H1 (cell line): ENCODE measurements at regions not wholly inside any gene's neighbourhood (a gene's known extent, or its start where the extent isn't known, plus 50 kb on each side); places are given as distances from the start of the nearest gene placed in this dataset.

Experiments
- CTCF ChIA-PET: fragments of 300-600 bp; sonication (Branson Sonifier 250); formaldehyde crosslinking; loops from one replicate; lab custom pipeline; 2021; ENCODE audit not compliant: partially characterized antibody; lab: Charles Lee
- POLR2A ChIA-PET: fragments of 300-600 bp; sonication (Branson Sonifier 250); formaldehyde crosslinking; loops from one replicate; lab custom pipeline; 2021; ENCODE audit warnings: inconsistent platforms; ENCODE audit not compliant: partially characterized antibody; lab: Charles Lee
- DNase-seq, 2 experiments: peaks; one replicate each; pipeline versions ENCODE4 v3.0.0 to v3.0.0-alpha.2; 2010 to 2022; ENCODE audit warnings: low spot score in 2 of 2, low read depth in 1 of 2, mixed read lengths in 1 of 2
- FAIRE-seq: peaks from 2 replicates; lab custom pipeline; 2011; peaks lifted over from hg19 to GRCh38; lab: Jason Lieb, UNC
- H2AFZ ChIP-seq: 2 replicates; pipeline ENCODE4 v1.8.1; 2012; ENCODE audit warnings: low read length, inconsistent platforms
- H2AK5ac ChIP-seq: 2 replicates; pipeline ENCODE4 v1.6.1; 2013; ENCODE audit warnings: low read depth, low read length
- H2BK120ac ChIP-seq: replicated peaks from 2 replicates; pipeline ENCODE3; 2013; ENCODE audit warnings: low read depth, low read length, inconsistent platforms
- H2BK12ac ChIP-seq: 2 replicates; pipeline ENCODE4 v1.6.1; 2013; ENCODE audit warnings: low read depth, low read length
- H2BK15ac ChIP-seq: 2 replicates; pipeline ENCODE4 v1.6.1; 2013; ENCODE audit warnings: low read length
- H2BK20ac ChIP-seq: 2 replicates; pipeline ENCODE4 v1.6.1; 2013; ENCODE audit warnings: low read length
- H2BK5ac ChIP-seq: 2 replicates; pipeline ENCODE4 v1.6.1; 2013; ENCODE audit warnings: low read depth, low read length
- H3K14ac ChIP-seq: 2 replicates; pipeline ENCODE4 v1.6.1; 2013; ENCODE audit warnings: inconsistent platforms; ENCODE audit not compliant: insufficient read length
- H3K18ac ChIP-seq: 2 replicates; pipeline ENCODE4 v1.6.1; 2013; ENCODE audit warnings: low read length; ENCODE audit errors: extremely low read depth
- H3K23ac ChIP-seq: 2 replicates; pipeline ENCODE4 v1.6.1; 2013; ENCODE audit warnings: inconsistent platforms; ENCODE audit not compliant: insufficient read length
- H3K23me2 ChIP-seq: 2 replicates; pipeline ENCODE4 v1.6.1; 2013; ENCODE audit warnings: low read depth, low read length
- H3K27ac ChIP-seq: 2 replicates; pipeline ENCODE4 v1.6.1; 2011; ENCODE audit warnings: low read depth, low read length, inconsistent platforms
- H3K27me3 ChIP-seq, 4 experiments: replicated peaks in 1 of 4; 1 replicate in 1 of 4; 2 replicates in 3 of 4; pipeline versions ENCODE4 v1.6.1 to v1.8.1; 2011 to 2013; ENCODE audit warnings: low read length in 3 of 4, mild to moderate bottlenecking in 3 of 4, inconsistent platforms in 2 of 4, mixed read lengths in 2 of 4, moderate library complexity in 1 of 4; ENCODE audit not compliant: control insufficient read depth in 3 of 4, insufficient read depth in 3 of 4; ENCODE audit errors: extremely low read depth in 1 of 4
- H3K36me3 ChIP-seq, 4 experiments: 2 replicates each; pipeline versions ENCODE4 v1.6.1 to v1.8.1; 2011 to 2013; ENCODE audit warnings: mild to moderate bottlenecking in 4 of 4, low read length in 3 of 4, moderate library complexity in 2 of 4, control low read depth in 1 of 4, inconsistent platforms in 1 of 4; ENCODE audit not compliant: insufficient read depth in 4 of 4, control insufficient read depth in 2 of 4
- H3K4ac ChIP-seq: replicated peaks from 2 replicates; pipeline ENCODE3; 2013; ENCODE audit warnings: low read length, low read depth, mixed read lengths, inconsistent platforms; ENCODE audit not compliant: insufficient read length
- H3K4me1 ChIP-seq, 4 experiments: replicated peaks in 1 of 4; 1 replicate in 1 of 4; 2 replicates in 3 of 4; pipeline versions ENCODE4 v1.6.1 to v1.8.1; 2011 to 2013; ENCODE audit warnings: low read length in 3 of 4, inconsistent platforms in 2 of 4, mixed read lengths in 1 of 4; ENCODE audit not compliant: insufficient read depth in 4 of 4, control insufficient read depth in 3 of 4
- H3K4me2 ChIP-seq, 2 experiments: 2 replicates each; pipeline versions ENCODE4 v1.6.1 to v1.8.1; 2011 to 2013; ENCODE audit warnings: low read depth in 2 of 2, low read length in 2 of 2, control low read depth in 1 of 2, inconsistent platforms in 1 of 2, mild to moderate bottlenecking in 1 of 2; ENCODE audit not compliant: insufficient read depth in 1 of 2
- H3K4me3 ChIP-seq, 4 experiments: fragments of 200-600, 300-600 bp in 1 of 4; sonication (generic), shearing (Covaris generic), sonication (Bioruptor Twin) in 1 of 4; 2 replicates each; pipeline versions ENCODE4 v1.5.1 to v1.8.1; 2011 to 2016; ENCODE audit warnings: low read length in 4 of 4, low read depth in 3 of 4, control low read depth in 2 of 4, inconsistent platforms in 2 of 4, mild to moderate bottlenecking in 2 of 4, mixed read lengths in 1 of 4, moderate library complexity in 1 of 4; ENCODE audit not compliant: insufficient read depth in 2 of 4; ENCODE audit errors: extremely low read depth in 1 of 4
- H3K56ac ChIP-seq: replicated peaks from 2 replicates; pipeline ENCODE3; 2013; ENCODE audit warnings: low read depth, mild to moderate bottlenecking, mixed read lengths, low read length, inconsistent platforms; ENCODE audit not compliant: insufficient read length
- H3K79me1 ChIP-seq: 2 replicates; pipeline ENCODE4 v1.6.1; 2013; ENCODE audit warnings: low read depth, low read length, control low read depth
- H3K79me2 ChIP-seq, 2 experiments: 2 replicates each; pipeline versions ENCODE4 v1.6.1 to v1.8.1; 2012 to 2013; ENCODE audit warnings: low read length in 2 of 2, mild to moderate bottlenecking in 2 of 2, inconsistent platforms in 1 of 2; ENCODE audit not compliant: insufficient read depth in 2 of 2, control insufficient read depth in 1 of 2
- H3K9ac ChIP-seq, 4 experiments: replicated peaks in 1 of 4; 1 replicate in 1 of 4; 2 replicates in 3 of 4; pipeline versions ENCODE4 v1.6.1 to v1.8.1; 2011 to 2013; ENCODE audit warnings: low read depth in 3 of 4, low read length in 3 of 4, control low read depth in 2 of 4, mild to moderate bottlenecking in 2 of 4, moderate library complexity in 2 of 4, inconsistent platforms in 1 of 4; ENCODE audit errors: extremely low read depth in 1 of 4
- H3K9me3 ChIP-seq, 2 experiments: 2 replicates each; pipeline versions ENCODE4 v1.6.1 to v1.8.1; 2012 to 2013; ENCODE audit warnings: mild to moderate bottlenecking in 2 of 2, moderate library complexity in 2 of 2, control low read depth in 1 of 2, inconsistent platforms in 1 of 2, low read depth in 1 of 2, low read length in 1 of 2, mixed read lengths in 1 of 2; ENCODE audit not compliant: insufficient read depth in 2 of 2
- H4K20me1 ChIP-seq, 2 experiments: replicated peaks in 1 of 2; 2 replicates each; pipeline versions ENCODE3 to v1.8.1; 2011 to 2013; ENCODE audit warnings: inconsistent platforms in 2 of 2, low read length in 2 of 2, mild to moderate bottlenecking in 1 of 2; ENCODE audit not compliant: insufficient read depth in 2 of 2, control insufficient read depth in 1 of 2
- H4K5ac ChIP-seq: 2 replicates; pipeline ENCODE4 v1.6.1; 2013; ENCODE audit warnings: low read length, low read depth, mixed read lengths, inconsistent platforms; ENCODE audit not compliant: insufficient read length
- H4K8ac ChIP-seq: 2 replicates; pipeline ENCODE4 v1.8.0; 2013; ENCODE audit warnings: mild to moderate bottlenecking, moderate library complexity, low read length, inconsistent platforms; ENCODE audit not compliant: insufficient read depth; ENCODE audit errors: extremely low read depth
- H4K91ac ChIP-seq: replicated peaks from 2 replicates; pipeline ENCODE3; 2013; ENCODE audit warnings: low read length, mixed read lengths, inconsistent platforms; ENCODE audit not compliant: insufficient read length
- BCL11A ChIP-seq, 2 experiments: IDR thresholded peaks; one replicate each; pipeline ENCODE4 v1.6.1; 2011; ENCODE audit warnings: low read depth in 2 of 2, low read length in 2 of 2, mild to moderate bottlenecking in 2 of 2
- GABPA ChIP-seq: IDR thresholded peaks from 2 replicates; pipeline ENCODE4 v1.6.1; 2011; ENCODE audit warnings: mild to moderate bottlenecking, low read length, moderate library complexity, borderline replicate concordance; ENCODE audit not compliant: insufficient read depth
- SAP30 ChIP-seq: fragments of 300-600 bp; sonication (generic); IDR thresholded peaks from 2 replicates; pipeline ENCODE4 v1.7.1; 2012; ENCODE audit warnings: low read length, moderate library complexity, mild to moderate bottlenecking, inconsistent platforms; ENCODE audit not compliant: insufficient read depth, insufficient replicate concordance
- SIN3A ChIP-seq, 2 experiments: IDR thresholded peaks in 1 of 2; conservative IDR thresholded peaks in 1 of 2; 2 replicates each; pipeline ENCODE4 v1.6.1; 2011 to 2012; ENCODE audit warnings: low read length in 2 of 2, improper control_type of control experiment in 1 of 2, low read depth in 1 of 2, mild to moderate bottlenecking in 1 of 2
- SIX5 ChIP-seq: IDR thresholded peaks from 2 replicates; pipeline ENCODE4 v1.6.1; 2011; ENCODE audit warnings: mild to moderate bottlenecking, low read depth, low read length
- SP1 ChIP-seq: IDR thresholded peaks from 2 replicates; pipeline ENCODE4 v1.6.1; 2011; ENCODE audit warnings: low read depth, low read length
- WGBS, 2 experiments: shearing (Covaris generic) in 1 of 2; methylation state at CpG; one replicate each; pipeline versions ENCODE4 v1.1.6 to v1.1.7; 2013 to 2015; ENCODE audit warnings: low lambda C conversion rate in 2 of 2, mixed read lengths in 2 of 2, inconsistent platforms in 1 of 2, low coverage in 1 of 2, missing lambda C conversion rate in 1 of 2; ENCODE audit not compliant: insufficient replicate concordance in 2 of 2, insufficient coverage in 1 of 2, insufficient read length in 1 of 2; ENCODE audit errors: extremely low coverage in 1 of 2, missing lambda C conversion rate in 1 of 2; 5-methylcytosine and 5-hydroxymethylcytosine counted together

- Histone ChIP-seq H3K23ac (no peak overlapping the region), H4K91ac (no peak overlapping the region), H3K9me3 (no peaks in the 10 kb centered on the region), H4K5ac (no peak overlapping the region), H3K4me3 (no peak overlapping the region), H3K4me2 (no peak overlapping the region), H3K4me1 (no peaks in the 10 kb centered on the region), H3K23me2 (no peaks in the 10 kb centered on the region), H2AK5ac (no peak overlapping the region), H4K20me1 (no peaks in the 10 kb centered on the region), H3K36me3 (no peaks in the 10 kb centered on the region), H3K27ac (no peak overlapping the region), H3K56ac (no peak overlapping the region), H2AFZ (no peak overlapping the region), H3K27me3 (no peaks in the 10 kb centered on the region), H3K79me2 (no peaks in the 10 kb centered on the region), H3K9ac (no peak overlapping the region), H4K8ac (no peak overlapping the region), H2BK120ac (no peak overlapping the region)
- 92% methylated on average over 3 of the region's 3 CpGs; no CpG with 5 or more reads in 1 of the 2 experiments for WGBS, 2 experiments
- CTCF ChIA-PET: no interaction called here
- DNase-seq: no peak
- POLR2A ChIA-PET: no interaction called here
- TF ChIP-seq GABPA: no peak
- no peak for TF ChIP-seq BCL11A (IDR thresholded peaks at IDR 0.05; ENCODE audit: low read depth in 2 of 2, low read length in 2 of 2)
- TF ChIP-seq SAP30: no peak
- no peak for TF ChIP-seq SP1
- TF ChIP-seq SIN3A (conservative IDR thresholded peaks at IDR 0.05 in 1 of 2, IDR thresholded peaks at IDR 0.05 in 1 of 2; ENCODE audit: low read depth in 1 of 2, low read length in 2 of 2): no peak
- TF ChIP-seq SIX5: no peak
- TF ChIP-seq, all 59 proteins: peak for 0
- Histone ChIP-seq H2BK20ac (no peak overlapping the region), H3K18ac (no peak overlapping the region), H3K4ac (no peak overlapping the region), H2BK12ac (no peak overlapping the region), H3K14ac (no peak overlapping the region), H2BK15ac (no peak overlapping the region), H3K79me1 (no peaks in the 10 kb centered on the region), H2BK5ac (no peak overlapping the region)
- FAIRE-seq: no peak
Observed at GRCh38 chr3:110066206-110066605, 728.9 kb upstream of the DPPA4 start.
